GM10248 (cell line): ENCODE measurements at regions not wholly inside any gene's neighbourhood (a gene's known extent, or its start where the extent isn't known, plus 50 kb on each side); places are given as distances from the start of the nearest gene placed in this dataset.

Experiments
- CTCF ChIA-PET: fragments of 300-600 bp; sonication (Branson Sonifier 250); formaldehyde crosslinking; extraction: SDS; loops from one replicate; lab custom pipeline; 2021; ENCODE audit warnings: antibody characterized with exemption; lab: Yijun Ruan, JAX
- POLR2A ChIA-PET: fragments of 350-650 bp; sonication (Branson Sonifier 250); formaldehyde crosslinking; extraction: SDS; loops from one replicate; lab custom pipeline; 2020; ENCODE audit warnings: antibody characterized with exemption; lab: Yijun Ruan, JAX
- DNase-seq: peaks from one replicate; pipeline ENCODE4 v3.0.0; 2012; ENCODE audit errors: extremely low spot score
- CTCF ChIP-seq: IDR thresholded peaks from 2 replicates; pipeline ENCODE4 v1.5.1; 2012; ENCODE audit warnings: mild to moderate bottlenecking, low read depth; ENCODE audit errors: extremely low read depth, missing control alignments, control extremely low read depth

DNA sequence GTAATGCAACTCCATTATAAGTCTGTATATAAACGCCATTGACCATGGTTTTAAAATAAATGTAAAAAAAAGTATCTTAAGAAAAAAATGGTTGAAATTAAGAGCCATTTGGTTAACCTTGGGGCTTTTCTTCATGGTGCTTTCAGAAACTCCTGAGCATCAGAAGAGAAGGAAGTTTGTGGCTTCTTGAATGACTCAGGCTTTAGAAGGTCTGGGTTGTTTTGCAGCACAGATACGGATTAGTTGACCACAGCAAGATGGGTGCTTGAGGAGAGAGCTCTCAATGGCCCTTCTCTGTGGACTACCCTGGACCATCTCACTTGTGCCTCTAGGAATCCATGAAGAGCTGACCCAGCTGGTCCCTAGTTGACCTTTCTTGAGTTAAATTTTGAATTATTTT lies 189.5 kb downstream of the TMEM38B start:
- no peak for TF ChIP-seq CTCF
- ChIA-PET CTCF (interaction anchor here (1.0 to 2.5 kb wide), 8 partner anchors 9 to 890 kb away, joined by 3 to 22 read pairs (median 6); no protein-coding TSS in a partner anchor), POLR2A (no interaction called here)
- peak; percentile 40 for DNase-seq

GRCh38 chr9:105884416-105884815 lies 190.1 kb downstream of the TMEM38B start:
- POLR2A ChIA-PET = no interaction called here
- TF ChIP-seq CTCF = no peak
- CTCF ChIA-PET = interaction anchor here (1.0 to 2.0 kb wide), 7 partner anchors 9 to 890 kb away, joined by 3 to 22 read pairs (median 5); no protein-coding TSS in a partner anchor
- no peak for DNase-seq

DNA sequence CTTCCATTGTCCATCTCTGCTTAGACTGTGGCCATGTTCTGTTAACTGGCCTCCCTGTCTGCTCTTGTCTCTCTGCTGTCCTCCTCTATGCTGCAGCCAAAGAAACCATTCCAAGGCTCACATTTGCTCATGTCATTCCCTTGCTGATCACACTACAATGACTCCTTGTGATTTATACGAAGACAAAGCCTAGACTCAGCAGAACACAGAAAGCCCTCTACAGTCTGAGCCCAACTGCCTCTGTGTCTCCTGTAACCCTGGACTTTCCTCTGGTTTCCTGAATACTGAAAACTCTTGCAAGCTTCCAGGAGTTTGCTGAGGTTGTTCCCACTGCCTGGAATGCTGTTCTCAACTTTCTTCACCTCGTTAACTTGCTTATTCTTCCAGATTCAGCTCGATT lies 191.8 kb downstream of the TMEM38B start:
- ChIA-PET CTCF (interaction anchor here (0.7 kb wide), 2 partner anchors 10 to 45 kb away, joined by 3 to 4 read pairs; no protein-coding TSS in a partner anchor), POLR2A (no interaction called here)
- DNase-seq = no peak
- no peak for TF ChIP-seq CTCF

- POLR2A ChIA-PET = no interaction called here
- no peak for TF ChIP-seq CTCF
- no peak for DNase-seq
- CTCF ChIA-PET = interaction anchor here (1.6 kb wide), 1 partner anchor 46 kb away, joined by 5 read pairs; no protein-coding TSS in a partner anchor
These were observed 193.3 kb downstream of the TMEM38B start for GRCh38 chr9:105887679-105888078.

DNA sequence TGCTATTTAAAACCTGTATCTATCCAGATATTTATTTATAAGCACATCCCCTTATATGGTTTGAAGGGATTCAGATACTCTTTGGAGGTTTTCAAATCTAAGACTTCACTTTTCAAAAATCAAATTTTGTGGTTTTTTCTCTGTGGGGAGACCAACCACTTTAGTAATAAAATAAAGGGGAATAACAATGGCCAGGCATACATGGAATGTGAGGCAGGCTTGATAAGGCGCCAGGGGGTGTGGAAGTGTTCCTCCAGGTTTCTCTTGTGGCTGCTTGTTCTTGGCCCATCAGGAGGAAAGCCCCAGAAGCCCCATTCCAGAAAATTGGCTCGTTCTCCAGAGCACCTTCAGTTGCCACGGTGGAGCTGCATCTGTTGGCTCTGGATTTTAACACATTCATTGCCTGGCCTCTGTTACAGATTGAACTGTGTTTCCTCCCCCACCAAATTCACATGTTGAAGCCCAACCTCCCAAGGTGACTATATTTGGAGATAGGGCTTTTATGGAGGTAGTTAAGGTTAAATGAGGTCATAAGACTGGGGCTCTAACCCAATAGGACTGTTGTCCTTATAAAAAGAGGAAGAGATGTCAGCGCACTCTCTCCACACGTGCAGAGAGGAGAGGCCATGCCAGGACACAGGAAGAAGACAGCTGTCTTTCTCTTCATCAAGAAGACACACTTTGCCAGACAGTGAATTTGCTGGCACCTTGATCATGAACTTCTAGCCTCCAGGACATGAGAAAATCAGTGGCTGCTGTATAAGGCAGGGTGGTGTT lies 195.9 kb downstream of the TMEM38B start:
- POLR2A ChIA-PET = no interaction called here
- CTCF ChIA-PET = interaction anchor here (6.0 kb wide), 1 partner anchor 9 kb away, joined by 32 read pairs; no protein-coding TSS in a partner anchor
- no peak for DNase-seq
- no peak for TF ChIP-seq CTCF

DNA sequence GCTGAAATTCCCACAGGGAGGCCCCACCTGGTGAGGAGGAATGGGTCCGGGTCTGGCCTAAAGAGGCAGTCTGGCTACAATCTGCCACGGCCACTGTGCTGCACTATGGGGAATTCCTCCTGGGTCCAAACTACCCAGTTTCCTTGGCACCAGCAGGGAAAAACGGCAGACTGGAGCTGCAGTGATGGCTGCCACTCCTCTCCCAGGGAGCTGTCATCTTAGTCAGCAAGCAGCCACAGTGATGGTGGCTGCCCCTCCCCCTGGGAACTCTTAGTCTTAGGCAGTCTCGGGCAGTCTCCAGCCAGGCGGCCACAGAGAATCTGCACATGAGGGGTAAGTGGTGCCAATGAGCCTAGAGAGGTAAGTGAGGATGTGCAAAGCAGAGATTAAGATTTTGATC lies 205.8 kb downstream of the TMEM38B start:
- no peak for DNase-seq
- ChIA-PET CTCF (interaction anchor here (1.3 to 3.7 kb wide), 2 partner anchors 12 to 19 kb away, joined by 5 to 20 read pairs; no protein-coding TSS in a partner anchor), POLR2A (no interaction called here)
- TF ChIP-seq CTCF = no peak
